K562 (cell line): ENCODE measurements at regions not wholly inside any gene's neighbourhood (a gene's known extent, or its start where the extent isn't known, plus 50 kb on each side); places are given as distances from the start of the nearest gene placed in this dataset.
A peak's percentile ranks its signal among the peaks of the same experiment; 100 is the strongest.

Source experiments
- CBX2 ChIP-seq: fragments of 200-600 bp; sonication (generic); IDR thresholded peaks from one replicate; pipeline ENCODE4 v1.6.1; 2012; ENCODE audit warnings: mild to moderate bottlenecking, low read length, inconsistent platforms; ENCODE audit not compliant: insufficient read depth, poor library complexity, severe bottlenecking
- CBX3 ChIP-seq, 2 experiments: IDR thresholded peaks; 1 replicate in 1 of 2; 2 replicates in 1 of 2; pipeline ENCODE4 v1.6.1; 2012; ENCODE audit warnings: inconsistent platforms in 2 of 2, low read length in 2 of 2, borderline replicate concordance in 1 of 2, control low read depth in 1 of 2
- DMBX1 ChIP-seq: fragments of 250-450 bp; sonication (Bioruptor Pico); IDR thresholded peaks from 2 replicates; pipeline ENCODE4 v1.8.0; 2022; ENCODE audit warnings: inconsistent platforms, mild to moderate bottlenecking, moderate library complexity, borderline replicate concordance
- FOS ChIP-seq: IDR thresholded peaks from 3 replicates; pipeline ENCODE4 v1.6.1; 2011; ENCODE audit not compliant: insufficient read length; ENCODE audit errors: extremely low read depth
- HDAC8 ChIP-seq: fragments of 450-650 bp; IDR thresholded peaks from 2 replicates; pipeline ENCODE4 v1.6.1; 2016; ENCODE audit warnings: mild to moderate bottlenecking, missing genetic modification characterization, moderate library complexity, missing compliant biosample characterization
- HIVEP1 ChIP-seq: fragments of 250-450 bp; sonication (Bioruptor Pico); IDR thresholded peaks from 2 replicates; pipeline ENCODE4 v1.4.0; 2020; ENCODE audit warnings: mild to moderate bottlenecking
- ILK ChIP-seq: fragments of 450-650 bp; IDR thresholded peaks from 2 replicates; pipeline ENCODE4 v1.6.1; 2016; ENCODE audit warnings: missing genetic modification characterization, low read depth, mild to moderate bottlenecking, missing compliant biosample characterization, moderate library complexity, borderline replicate concordance
- NFIC ChIP-seq: fragments of 450-650 bp; IDR thresholded peaks from 2 replicates; pipeline ENCODE4 v1.6.1; 2017; ENCODE audit warnings: mild to moderate bottlenecking, inconsistent platforms
- POLR2H ChIP-seq: IDR thresholded peaks from 2 replicates; pipeline ENCODE4 v1.6.1; 2016; ENCODE audit warnings: missing genetic modification characterization, low read depth, mild to moderate bottlenecking, control low read depth, missing compliant biosample characterization, moderate library complexity
- SMARCE1 ChIP-seq: fragments of 450-650 bp; IDR thresholded peaks from 2 replicates; pipeline ENCODE4 v1.7.1; 2016; ENCODE audit warnings: mild to moderate bottlenecking
- SRF ChIP-seq, 2 experiments: fragments of 250-450, 450-650 bp in 1 of 2; sonication (Bioruptor Pico) in 1 of 2; sonication (generic) in 1 of 2; formaldehyde crosslinking; IDR thresholded peaks; 2 replicates each; pipeline versions ENCODE4 v1.5.0 to v1.5.1; 2020 to 2022; ENCODE audit warnings: mild to moderate bottlenecking in 1 of 2, missing genetic modification reagents in 1 of 2
- TEAD4 ChIP-seq, 2 experiments: sonication (generic) in 1 of 2; formaldehyde crosslinking in 1 of 2; IDR thresholded peaks; 2 replicates each; pipeline versions ENCODE4 v1.6.1 to v1.8.0; 2012 to 2022; ENCODE audit warnings: borderline replicate concordance in 1 of 2, inconsistent platforms in 1 of 2, low read length in 1 of 2, mild to moderate bottlenecking in 1 of 2, missing genetic modification reagents in 1 of 2
- THRAP3 ChIP-seq: fragments of 450-650 bp; IDR thresholded peaks from 2 replicates; pipeline ENCODE4 v1.6.1; 2016; ENCODE audit warnings: mild to moderate bottlenecking, inconsistent platforms, borderline replicate concordance
- ZNF175 ChIP-seq: fragments of 200-800 bp; sonication (Bioruptor generic); IDR thresholded peaks from 2 replicates; pipeline ENCODE4 v1.6.1; 2016; ENCODE audit warnings: low read depth, mild to moderate bottlenecking, missing genetic modification characterization, missing compliant biosample characterization
- ZNF232 ChIP-seq: sonication (generic); formaldehyde crosslinking; IDR thresholded peaks from 2 replicates; pipeline ENCODE4 v1.8.0; 2022; ENCODE audit warnings: mild to moderate bottlenecking, missing genetic modification reagents
- TF ChIP-seq, protein P1 (sequence below): fragments of 450-650 bp; IDR thresholded peaks from 2 replicates; pipeline ENCODE4 v1.6.1; 2017; ENCODE audit warnings: antibody characterized with exemption, mild to moderate bottlenecking
- TF ChIP-seq, protein P2 (sequence below): fragments of 450-650 bp; conservative IDR thresholded peaks from 2 replicates; pipeline ENCODE4 v1.6.1; 2016; ENCODE audit warnings: missing genetic modification characterization, low read depth, mild to moderate bottlenecking, control low read depth, missing compliant biosample characterization
- TF ChIP-seq, protein P3 (sequence below), 3 experiments: fragments of 200-800 bp in 1 of 3; fragments of 250-450 bp in 1 of 3; fragments of 450-650 bp in 1 of 3; sonication (Bioruptor Pico) in 1 of 3; sonication (Bioruptor generic) in 1 of 3; formaldehyde crosslinking in 1 of 3; IDR thresholded peaks; 2 replicates each; pipeline versions ENCODE4 v1.6.1 to v1.8.0; 2016 to 2022; ENCODE audit warnings: mild to moderate bottlenecking in 2 of 3, missing genetic modification characterization in 2 of 3, missing compliant biosample characterization in 1 of 3, moderate library complexity in 1 of 3

DNA sequence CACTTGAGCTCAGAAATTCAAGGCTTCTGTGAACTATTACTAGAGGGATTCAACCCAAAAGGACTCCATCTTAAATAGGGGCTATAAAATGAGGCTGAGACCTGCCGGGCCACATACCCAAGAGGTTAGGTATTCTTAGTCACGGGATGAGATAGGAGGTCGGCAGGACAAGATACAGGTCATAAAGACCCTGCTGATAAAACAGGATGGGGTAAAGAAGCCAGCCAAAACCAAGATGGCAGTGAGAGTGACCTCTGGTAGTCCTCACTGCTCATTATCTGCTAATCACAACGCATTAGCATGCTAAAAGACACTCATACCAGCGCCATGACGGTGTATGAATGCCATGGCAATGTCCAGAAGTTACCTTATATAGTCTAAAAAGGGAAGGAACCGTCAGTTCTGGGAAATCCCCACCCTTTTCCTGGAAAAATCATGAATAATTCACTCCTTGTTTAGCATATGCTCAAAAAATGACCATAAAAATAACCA, 101.2 kb upstream of the TRIM24 start (continued):
- TF ChIP-seq TEAD4 (IDR thresholded peaks at IDR 0.05; ENCODE audit: low read length) (peak; percentile 39; the same call in 1 of the 2 replicates), TEAD4 (CRISPR knock-in tag; IDR thresholded peaks at IDR 0.05; ENCODE audit: borderline replicate concordance) (no peak), CBX2 (no peak), ILK (no peak), NFIC (no peak), SRF (CRISPR knock-in tag; IDR thresholded peaks at IDR 0.05) (peak; percentile 63 to 98; a peak in 2 of 4 replicates), THRAP3 (no peak), ZNF232 (no peak), ZNF175 (peak; percentile 61; the same call in 1 of the 2 replicates), POLR2H (peak; percentile 44; the same call in 1 of the 2 replicates), DMBX1 (peak; percentile 15; the same call in 1 of the 2 replicates), FOS (no peak), CBX3 (IDR thresholded peaks at IDR 0.05; ENCODE audit: borderline replicate concordance in 1 of 2, low read length in 2 of 2) (peak; percentile 9 to 27; a peak in 2 of 3 replicates), HDAC8 (tag) (peak; percentile 87), HIVEP1 (CRISPR knock-in tag) (no peak), SMARCE1 (no peak)
- TF ChIP-seq, protein P1, sequence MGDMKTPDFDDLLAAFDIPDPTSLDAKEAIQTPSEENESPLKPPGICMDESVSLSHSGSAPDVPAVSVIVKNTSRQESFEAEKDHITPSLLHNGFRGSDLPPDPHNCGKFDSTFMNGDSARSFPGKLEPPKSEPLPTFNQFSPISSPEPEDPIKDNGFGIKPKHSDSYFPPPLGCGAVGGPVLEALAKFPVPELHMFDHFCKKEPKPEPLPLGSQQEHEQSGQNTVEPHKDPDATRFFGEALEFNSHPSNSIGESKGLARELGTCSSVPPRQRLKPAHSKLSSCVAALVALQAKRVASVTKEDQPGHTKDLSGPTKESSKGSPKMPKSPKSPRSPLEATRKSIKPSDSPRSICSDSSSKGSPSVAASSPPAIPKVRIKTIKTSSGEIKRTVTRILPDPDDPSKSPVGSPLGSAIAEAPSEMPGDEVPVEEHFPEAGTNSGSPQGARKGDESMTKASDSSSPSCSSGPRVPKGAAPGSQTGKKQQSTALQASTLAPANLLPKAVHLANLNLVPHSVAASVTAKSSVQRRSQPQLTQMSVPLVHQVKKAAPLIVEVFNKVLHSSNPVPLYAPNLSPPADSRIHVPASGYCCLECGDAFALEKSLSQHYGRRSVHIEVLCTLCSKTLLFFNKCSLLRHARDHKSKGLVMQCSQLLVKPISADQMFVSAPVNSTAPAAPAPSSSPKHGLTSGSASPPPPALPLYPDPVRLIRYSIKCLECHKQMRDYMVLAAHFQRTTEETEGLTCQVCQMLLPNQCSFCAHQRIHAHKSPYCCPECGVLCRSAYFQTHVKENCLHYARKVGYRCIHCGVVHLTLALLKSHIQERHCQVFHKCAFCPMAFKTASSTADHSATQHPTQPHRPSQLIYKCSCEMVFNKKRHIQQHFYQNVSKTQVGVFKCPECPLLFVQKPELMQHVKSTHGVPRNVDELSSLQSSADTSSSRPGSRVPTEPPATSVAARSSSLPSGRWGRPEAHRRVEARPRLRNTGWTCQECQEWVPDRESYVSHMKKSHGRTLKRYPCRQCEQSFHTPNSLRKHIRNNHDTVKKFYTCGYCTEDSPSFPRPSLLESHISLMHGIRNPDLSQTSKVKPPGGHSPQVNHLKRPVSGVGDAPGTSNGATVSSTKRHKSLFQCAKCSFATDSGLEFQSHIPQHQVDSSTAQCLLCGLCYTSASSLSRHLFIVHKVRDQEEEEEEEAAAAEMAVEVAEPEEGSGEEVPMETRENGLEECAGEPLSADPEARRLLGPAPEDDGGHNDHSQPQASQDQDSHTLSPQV: peak; percentile 83
- TF ChIP-seq, protein P2, sequence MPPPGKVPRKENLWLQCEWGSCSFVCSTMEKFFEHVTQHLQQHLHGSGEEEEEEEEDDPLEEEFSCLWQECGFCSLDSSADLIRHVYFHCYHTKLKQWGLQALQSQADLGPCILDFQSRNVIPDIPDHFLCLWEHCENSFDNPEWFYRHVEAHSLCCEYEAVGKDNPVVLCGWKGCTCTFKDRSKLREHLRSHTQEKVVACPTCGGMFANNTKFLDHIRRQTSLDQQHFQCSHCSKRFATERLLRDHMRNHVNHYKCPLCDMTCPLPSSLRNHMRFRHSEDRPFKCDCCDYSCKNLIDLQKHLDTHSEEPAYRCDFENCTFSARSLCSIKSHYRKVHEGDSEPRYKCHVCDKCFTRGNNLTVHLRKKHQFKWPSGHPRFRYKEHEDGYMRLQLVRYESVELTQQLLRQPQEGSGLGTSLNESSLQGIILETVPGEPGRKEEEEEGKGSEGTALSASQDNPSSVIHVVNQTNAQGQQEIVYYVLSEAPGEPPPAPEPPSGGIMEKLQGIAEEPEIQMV: no peak
- TF ChIP-seq, protein P3, sequence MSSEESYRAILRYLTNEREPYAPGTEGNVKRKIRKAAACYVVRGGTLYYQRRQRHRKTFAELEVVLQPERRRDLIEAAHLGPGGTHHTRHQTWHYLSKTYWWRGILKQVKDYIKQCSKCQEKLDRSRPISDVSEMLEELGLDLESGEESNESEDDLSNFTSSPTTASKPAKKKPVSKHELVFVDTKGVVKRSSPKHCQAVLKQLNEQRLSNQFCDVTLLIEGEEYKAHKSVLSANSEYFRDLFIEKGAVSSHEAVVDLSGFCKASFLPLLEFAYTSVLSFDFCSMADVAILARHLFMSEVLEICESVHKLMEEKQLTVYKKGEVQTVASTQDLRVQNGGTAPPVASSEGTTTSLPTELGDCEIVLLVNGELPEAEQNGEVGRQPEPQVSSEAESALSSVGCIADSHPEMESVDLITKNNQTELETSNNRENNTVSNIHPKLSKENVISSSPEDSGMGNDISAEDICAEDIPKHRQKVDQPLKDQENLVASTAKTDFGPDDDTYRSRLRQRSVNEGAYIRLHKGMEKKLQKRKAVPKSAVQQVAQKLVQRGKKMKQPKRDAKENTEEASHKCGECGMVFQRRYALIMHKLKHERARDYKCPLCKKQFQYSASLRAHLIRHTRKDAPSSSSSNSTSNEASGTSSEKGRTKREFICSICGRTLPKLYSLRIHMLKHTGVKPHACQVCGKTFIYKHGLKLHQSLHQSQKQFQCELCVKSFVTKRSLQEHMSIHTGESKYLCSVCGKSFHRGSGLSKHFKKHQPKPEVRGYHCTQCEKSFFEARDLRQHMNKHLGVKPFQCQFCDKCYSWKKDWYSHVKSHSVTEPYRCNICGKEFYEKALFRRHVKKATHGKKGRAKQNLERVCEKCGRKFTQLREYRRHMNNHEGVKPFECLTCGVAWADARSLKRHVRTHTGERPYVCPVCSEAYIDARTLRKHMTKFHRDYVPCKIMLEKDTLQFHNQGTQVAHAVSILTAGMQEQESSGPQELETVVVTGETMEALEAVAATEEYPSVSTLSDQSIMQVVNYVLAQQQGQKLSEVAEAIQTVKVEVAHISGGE (CRISPR knock-in tag; IDR thresholded peaks at IDR 0.05): no peak
